ENCODE measurements at regions not wholly inside any gene's neighbourhood (a gene's known extent, or its start where the extent isn't known, plus 50 kb on each side); places are given as distances from the start of the nearest gene placed in this dataset.
"Not testable (repeated sequence)": the region's sequence is repeated elsewhere in the genome, so short reads cannot be mapped to it uniquely, and the experiment has no call there.

DNA sequence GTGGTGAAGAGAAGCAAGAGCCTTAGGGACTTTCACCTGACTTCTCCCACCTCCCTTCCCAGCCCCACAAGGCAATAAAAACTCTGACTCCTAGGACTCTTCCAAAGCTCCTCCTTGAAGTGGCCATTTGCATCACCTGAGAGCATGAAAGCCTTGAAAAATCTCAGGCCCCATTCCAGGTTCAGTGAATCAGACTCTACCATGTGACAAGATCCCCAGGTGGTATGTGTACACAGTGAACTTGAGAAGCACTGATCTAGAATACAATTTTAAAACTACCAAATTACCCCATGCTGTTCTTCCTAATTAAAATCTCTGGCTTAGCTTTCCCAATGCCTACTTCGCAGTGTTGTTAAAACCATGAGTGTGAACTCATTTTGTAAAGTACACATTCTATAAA, 195.1 kb upstream of the SAMSN1 start:
- H3K27me3 ChIP-seq, result no peaks in the 10 kb centered on the region
- TF ChIP-seq, protein P1, sequence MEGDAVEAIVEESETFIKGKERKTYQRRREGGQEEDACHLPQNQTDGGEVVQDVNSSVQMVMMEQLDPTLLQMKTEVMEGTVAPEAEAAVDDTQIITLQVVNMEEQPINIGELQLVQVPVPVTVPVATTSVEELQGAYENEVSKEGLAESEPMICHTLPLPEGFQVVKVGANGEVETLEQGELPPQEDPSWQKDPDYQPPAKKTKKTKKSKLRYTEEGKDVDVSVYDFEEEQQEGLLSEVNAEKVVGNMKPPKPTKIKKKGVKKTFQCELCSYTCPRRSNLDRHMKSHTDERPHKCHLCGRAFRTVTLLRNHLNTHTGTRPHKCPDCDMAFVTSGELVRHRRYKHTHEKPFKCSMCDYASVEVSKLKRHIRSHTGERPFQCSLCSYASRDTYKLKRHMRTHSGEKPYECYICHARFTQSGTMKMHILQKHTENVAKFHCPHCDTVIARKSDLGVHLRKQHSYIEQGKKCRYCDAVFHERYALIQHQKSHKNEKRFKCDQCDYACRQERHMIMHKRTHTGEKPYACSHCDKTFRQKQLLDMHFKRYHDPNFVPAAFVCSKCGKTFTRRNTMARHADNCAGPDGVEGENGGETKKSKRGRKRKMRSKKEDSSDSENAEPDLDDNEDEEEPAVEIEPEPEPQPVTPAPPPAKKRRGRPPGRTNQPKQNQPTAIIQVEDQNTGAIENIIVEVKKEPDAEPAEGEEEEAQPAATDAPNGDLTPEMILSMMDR (IDR thresholded peaks at IDR 0.05), result no peak
- 91 to 96% methylated on average over 1 of the region's 1 CpG for WGBS, 2 donors
- FAIRE-seq (no peak), ATAC-seq (peak; percentile 82 to 93 (median 88)), DNase-seq (peak in 3 of 6 donors; percentile 17 to 52 (median 33))
- H3K27ac ChIP-seq, result no peak overlapping the region
- no peaks in the 10 kb centered on the region for H3K9me3 ChIP-seq
- H3K4me3 ChIP-seq, result no peak overlapping the region
- intact Hi-C loops (cut with DNase I), result no loop called here
- H3K4me1 ChIP-seq, result peaks cover 0 to 10% (median 0%) of the 10 kb centered on the region in 3 donors
- no peaks in the 10 kb centered on the region for H3K36me3 ChIP-seq

DNA sequence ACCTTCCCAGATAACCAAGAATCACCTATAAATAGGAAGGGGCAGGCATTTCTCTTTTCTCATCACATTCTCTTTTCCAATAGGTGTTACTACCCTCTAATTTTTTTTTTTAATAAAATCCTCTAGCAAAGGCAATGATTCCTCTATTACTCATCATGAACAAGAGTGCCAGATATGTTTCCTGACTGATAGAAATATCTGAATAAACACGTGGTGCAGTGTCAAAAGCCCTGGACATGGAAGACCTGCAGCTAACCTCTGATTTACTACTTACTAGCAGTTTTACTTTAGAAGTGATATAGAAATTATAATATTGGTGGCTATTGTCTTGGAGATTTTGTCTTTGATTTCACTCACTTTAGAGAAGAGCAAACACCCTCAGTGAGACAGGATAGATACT, 194.6 kb upstream of the SAMSN1 start:
- H3K9me3 ChIP-seq, result no peaks in the 10 kb centered on the region
- no peaks in the 10 kb centered on the region for H3K27me3 ChIP-seq
- no peaks in the 10 kb centered on the region for H3K36me3 ChIP-seq
- H3K4me3 ChIP-seq, result no peak overlapping the region
- no peak overlapping the region for H3K27ac ChIP-seq
- intact Hi-C loops (cut with DNase I), result no loop called here
- FAIRE-seq (no peak), ATAC-seq (no peak), DNase-seq (no peak)
- peaks cover 0 to 10% (median 0%) of the 10 kb centered on the region in 3 donors for H3K4me1 ChIP-seq
- TF ChIP-seq, protein P1 (IDR thresholded peaks at IDR 0.05), result no peak
- 36 to 49% methylated on average over 1 of the region's 1 CpG for WGBS, 2 donors

DNA sequence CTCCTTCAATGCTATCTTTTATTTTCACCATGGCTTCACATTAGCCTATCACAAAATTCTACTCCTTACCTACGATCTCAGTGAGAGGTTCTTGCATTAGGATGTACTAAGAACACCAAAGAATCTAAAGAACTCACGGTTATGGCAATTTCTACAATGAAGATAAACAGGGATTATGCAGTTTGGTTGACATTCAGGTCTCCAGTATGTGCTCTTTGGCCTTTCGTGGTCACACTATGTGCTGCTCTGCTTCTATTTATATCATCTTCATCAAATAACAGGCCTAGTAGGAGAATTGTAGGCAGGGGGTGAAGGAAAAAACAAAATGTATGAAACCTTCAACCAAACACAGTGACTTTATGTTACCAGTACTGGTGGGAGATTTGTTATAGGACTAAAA, 194.0 kb upstream of the SAMSN1 start:
- Histone ChIP-seq H3K27me3 (no peaks in the 10 kb centered on the region), H3K4me1 (peaks cover 0 to 10% (median 0%) of the 10 kb centered on the region in 3 donors), H3K27ac (no peak overlapping the region), H3K36me3 (no peaks in the 10 kb centered on the region), H3K4me3 (no peak overlapping the region), H3K9me3 (no peaks in the 10 kb centered on the region)
- ATAC-seq (no peak), DNase-seq (no peak), FAIRE-seq (no peak)
- intact Hi-C loops (cut with DNase I), result no loop called here
- TF ChIP-seq, protein P1 (IDR thresholded peaks at IDR 0.05), result no peak
- WGBS, 2 donors, result 72 to 85% methylated on average over 3 of the region's 3 CpGs

DNA sequence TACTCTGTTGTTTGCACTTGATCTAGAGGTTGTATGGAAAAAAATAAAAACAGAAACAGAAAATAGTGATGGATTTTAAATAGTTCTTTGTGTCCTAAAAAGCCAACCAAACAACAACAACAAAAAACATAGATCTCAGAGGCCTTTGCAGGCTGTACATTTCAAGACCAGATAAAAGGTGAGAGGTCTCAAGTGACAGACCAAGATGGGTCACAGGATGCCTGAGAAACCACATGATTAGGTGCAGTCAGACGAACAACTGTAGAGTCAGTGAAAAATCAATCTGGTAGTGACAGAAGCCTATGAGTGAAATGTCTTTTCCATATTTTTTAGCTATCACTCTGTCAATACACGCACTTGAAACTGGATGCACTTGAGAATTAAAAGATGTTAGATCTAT, 193.5 kb upstream of the SAMSN1 start:
- WGBS, 2 donors, result 70 to 74% methylated on average over 2 of the region's 2 CpGs
- no peak for DNase-seq
- H3K27ac ChIP-seq, result no peak overlapping the region
- intact Hi-C loops (cut with DNase I), result no loop called here
- no peak for ATAC-seq
- no peaks in the 10 kb centered on the region for H3K9me3 ChIP-seq
- no peaks in the 10 kb centered on the region for H3K36me3 ChIP-seq
- H3K4me1 ChIP-seq, result peaks cover 0 to 10% (median 0%) of the 10 kb centered on the region in 3 donors
- no peaks in the 10 kb centered on the region for H3K27me3 ChIP-seq
- TF ChIP-seq, protein P1 (IDR thresholded peaks at IDR 0.05), result no peak
- no peak overlapping the region for H3K4me3 ChIP-seq
- FAIRE-seq, result no peak

DNA sequence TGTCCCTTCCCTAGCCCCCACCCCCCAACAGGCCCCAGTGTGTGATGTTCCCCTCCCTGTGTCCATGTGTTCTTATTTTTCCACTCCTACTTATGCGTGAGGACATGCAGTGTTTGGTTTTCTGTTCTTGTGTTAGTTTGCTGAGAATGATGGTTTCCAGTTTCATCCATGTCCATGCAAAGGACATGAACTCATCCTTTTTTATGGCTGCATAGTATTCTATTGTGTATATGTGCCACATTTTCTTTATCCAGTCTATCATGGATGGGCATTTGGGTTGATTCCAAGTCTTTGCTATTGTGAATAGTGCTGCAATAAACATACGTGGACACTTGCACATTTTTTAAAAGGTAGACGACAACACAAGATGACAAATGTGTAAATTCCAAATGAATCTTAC, 192.5 kb upstream of the SAMSN1 start:
- DNase-seq; H3K4me1 ChIP-seq; H3K9me3 ChIP-seq; FAIRE-seq; H3K27ac ChIP-seq; ATAC-seq; H3K4me3 ChIP-seq; H3K36me3 ChIP-seq; intact Hi-C loops (cut with DNase I); H3K27me3 ChIP-seq: not testable (repeated sequence)
- 84 to 91% methylated on average over 3 of the region's 3 CpGs for WGBS, 2 donors

Measured in pancreas (tissue), 10 donors.